HG02571 (cell line): ENCODE measurements at regions not wholly inside any gene's neighbourhood (a gene's known extent, or its start where the extent isn't known, plus 50 kb on each side); places are given as distances from the start of the nearest gene placed in this dataset.
A peak's percentile ranks its signal among the peaks of the same experiment; 100 is the strongest.

Experiments used
- ATAC-seq: cut with Tn5 transposase; IDR thresholded peaks from one replicate; pipeline ENCODE4 v1.9.1; 2021; ENCODE audit warnings: mild to moderate bottlenecking, moderate library complexity; ENCODE audit not compliant: unreplicated experiment

DNA sequence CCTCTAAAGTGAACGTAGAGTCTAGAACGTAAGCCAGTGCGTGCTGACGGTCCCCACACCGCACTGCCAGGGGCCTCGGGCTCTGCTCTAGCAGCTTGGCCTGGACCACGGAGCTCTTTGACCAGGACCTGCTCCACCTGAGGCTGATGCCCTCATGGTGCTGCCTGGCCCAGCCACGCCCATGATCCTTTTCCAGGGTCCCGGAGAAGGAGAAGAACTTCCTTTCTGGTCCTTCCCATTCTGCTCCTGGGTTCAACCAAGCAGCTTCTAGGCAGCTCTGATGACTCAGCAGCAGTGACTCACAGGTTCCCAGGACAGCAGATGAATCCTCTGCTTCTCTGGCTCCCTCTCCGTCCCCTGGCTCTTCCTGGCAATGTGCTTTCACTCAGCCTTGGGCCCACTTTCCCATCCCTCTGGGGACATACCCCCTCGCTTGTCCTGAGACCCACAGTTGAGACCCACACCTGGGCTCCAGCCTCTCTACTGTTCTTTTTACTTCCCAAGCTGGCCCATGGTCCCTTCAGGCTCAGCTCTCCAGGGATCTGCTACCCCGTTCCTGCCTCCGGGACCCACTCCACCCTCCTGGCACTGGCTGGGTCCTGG lies 246.3 kb upstream of the RAB4A start:
- no peak for ATAC-seq

DNA sequence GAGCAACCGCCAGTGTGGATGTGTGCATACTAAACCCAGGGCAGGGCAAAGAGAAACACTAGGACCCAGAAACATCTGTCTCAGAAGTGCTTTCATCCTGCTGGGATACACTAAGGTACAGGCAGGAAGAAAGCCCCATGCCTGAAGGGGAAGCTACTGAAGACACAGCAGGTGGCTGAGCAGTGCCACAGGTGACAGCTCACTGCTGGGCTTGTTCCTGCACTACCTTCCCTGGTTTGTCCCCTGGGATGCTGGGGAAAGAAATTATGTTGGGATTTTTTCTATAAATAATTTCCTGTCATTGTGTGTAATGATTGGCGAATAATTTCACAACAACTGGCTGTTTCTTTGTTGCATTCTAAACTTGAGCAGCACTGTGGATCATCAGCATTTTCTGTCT lies 245.3 kb upstream of the RAB4A start:
- no peak for ATAC-seq

DNA sequence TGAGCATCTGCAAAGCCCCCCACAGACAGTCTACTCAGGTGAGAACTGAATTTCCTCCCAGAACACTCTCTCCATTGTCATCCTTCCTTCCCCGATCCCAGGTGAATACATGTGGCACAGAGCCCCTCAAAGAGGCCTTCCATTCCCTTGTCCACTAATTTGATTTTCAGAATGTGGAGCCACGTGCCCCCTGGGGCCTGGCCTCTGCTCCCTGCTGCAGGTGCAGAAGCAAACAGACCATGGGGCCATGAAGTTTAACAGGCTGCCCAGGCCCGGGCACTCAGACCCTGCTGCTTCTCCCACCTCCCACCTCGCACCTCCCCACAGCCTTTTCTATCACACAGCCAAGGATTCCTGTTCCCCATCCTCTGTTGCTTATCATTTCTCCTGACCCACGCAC lies 243.8 kb upstream of the RAB4A start:
- no peak for ATAC-seq

DNA sequence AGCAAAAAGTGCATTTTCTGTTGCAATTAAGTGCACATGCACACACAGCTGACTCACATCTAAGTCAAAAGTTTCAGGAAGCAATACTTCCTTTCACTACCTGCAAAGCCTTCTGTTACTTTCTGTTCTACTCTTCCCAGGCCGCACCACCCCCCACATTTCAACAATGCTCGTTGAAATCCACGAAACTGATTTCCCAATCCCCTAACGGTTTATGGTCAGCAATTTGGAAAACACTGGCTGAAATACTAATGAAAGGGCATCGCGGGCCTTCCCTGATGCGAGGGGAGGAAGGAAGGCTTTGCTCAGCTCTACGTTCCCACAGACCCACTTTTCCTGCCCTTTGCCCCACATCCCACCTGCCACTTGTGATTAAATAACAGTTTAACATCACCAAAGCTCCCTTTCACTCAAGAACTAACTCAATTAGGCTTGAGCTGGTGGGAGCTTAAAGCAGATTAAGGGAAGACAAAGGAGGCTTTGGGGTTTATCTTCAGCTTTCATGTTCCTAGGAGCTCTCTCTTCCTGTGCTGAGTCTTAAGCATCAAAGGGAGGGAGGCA lies 243.2 kb upstream of the RAB4A start:
- no peak for ATAC-seq

DNA sequence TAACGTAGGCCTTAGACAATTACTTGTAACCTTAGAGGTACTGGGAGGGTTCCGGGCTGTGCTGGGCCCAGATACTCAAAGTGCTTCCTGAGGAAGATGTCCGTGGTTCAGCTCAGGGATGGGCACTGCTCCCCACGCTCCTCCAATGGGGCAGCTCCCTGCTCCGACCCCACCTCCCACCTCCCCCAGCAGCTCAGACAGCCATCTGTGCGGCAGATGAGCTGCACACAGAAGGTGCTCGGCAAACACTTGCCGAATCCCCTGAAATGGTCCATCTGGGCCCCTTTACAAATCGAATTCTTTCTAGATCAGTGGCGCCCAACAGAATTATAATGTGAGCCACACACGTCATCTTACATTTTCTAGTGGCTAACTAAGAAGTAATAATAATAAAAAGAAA lies 242.4 kb upstream of the RAB4A start:
- no peak for ATAC-seq

DNA sequence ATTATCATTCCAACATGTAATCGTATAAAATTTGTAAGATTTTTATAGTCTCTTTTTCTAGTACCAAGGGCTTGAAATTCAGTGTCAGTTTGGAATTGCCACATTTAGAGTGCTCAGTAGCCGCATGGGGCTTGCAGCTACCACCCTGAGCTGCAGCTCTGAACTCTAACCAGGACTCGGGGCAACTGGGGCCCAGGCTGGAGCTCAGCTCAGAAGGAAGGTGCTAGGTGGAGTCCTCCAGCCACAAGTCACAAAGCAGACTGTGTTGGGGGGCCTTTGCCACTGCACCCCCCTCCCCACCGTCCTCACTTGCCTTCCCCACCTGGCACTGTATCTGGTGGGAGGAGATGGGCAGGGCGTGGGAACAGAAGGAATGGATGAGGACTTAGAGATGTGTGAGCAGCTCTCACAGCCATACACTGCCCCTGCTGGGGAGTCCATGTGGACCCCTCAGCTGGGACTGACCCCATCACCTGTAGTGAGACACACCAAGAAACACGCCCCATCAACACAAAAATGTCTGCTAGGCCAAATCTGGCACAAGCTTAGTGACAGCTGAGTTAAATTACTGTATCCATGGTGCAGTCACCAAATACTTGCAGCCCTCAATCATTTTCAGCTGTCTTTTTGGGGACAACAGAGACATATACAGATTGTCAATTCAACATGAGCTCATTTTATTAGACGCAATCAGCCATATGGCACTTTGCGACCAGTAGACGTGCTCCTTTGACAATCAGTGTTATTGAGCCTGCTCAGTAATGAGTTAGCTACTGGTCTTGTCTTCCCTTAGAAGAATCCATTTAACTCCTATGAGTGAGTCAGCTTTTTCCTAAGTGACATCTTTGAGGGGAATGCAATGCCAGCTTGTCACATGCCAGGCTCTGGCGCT lies 241.7 kb upstream of the RAB4A start:
- no peak for ATAC-seq

DNA sequence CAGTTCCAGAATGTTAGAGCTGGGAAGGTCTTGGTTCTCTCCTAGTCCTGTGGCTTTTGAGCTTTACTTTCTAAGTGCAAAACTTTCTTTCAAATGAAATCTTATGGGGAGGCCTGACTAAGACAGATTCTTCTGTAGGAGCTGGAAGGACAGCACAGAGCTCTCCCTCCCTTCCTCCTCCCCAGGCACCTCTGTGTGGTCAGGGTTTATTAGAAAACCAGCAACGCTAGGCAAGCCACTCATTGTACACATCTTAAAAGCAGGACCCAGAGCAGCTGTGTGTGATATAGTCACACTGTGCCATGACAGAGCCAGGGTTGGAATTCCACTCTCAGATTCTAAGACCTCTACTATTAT lies 241.1 kb upstream of the RAB4A start:
- ATAC-seq, result no peak

DNA sequence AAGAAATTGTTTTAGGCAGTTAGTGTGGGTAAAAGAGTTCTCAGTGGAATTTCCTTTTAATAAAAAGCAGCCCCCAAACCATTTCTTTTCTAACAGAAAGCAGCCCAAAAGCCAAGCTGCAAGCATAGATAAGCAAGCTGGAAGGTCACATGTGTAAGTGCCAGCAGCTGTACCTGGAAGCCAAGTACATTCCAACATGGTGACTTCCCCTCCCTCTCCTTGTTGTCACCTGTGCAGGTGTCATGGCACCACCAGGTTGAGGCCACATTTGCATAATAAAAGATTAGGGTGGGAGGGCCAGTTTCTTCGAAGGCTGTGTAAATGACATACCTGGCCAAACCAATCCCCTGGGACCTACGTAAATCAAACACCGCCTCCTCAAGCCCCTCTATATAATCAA lies 240.3 kb upstream of the RAB4A start:
- ATAC-seq, result no peak

DNA sequence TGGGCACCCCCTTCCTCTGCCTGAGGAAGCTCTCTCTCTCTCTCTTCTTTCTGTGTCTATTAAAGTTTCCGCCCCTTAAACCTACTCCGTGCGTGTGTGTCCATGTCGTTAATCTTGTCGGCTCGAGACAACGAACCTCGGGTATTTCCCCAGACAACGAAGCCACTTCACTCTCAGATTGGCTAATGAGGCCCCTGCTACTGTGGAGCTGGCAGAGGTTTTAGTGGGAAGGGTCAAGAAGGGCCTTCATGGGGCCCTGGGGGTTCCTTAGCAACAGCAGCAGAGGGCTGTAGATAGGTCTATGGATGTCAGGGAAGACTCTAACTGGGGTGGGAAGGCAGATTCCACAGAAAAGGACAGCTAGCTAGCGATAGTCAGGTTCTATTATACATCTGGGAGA lies 239.8 kb upstream of the RAB4A start:
- ATAC-seq, result no peak

DNA sequence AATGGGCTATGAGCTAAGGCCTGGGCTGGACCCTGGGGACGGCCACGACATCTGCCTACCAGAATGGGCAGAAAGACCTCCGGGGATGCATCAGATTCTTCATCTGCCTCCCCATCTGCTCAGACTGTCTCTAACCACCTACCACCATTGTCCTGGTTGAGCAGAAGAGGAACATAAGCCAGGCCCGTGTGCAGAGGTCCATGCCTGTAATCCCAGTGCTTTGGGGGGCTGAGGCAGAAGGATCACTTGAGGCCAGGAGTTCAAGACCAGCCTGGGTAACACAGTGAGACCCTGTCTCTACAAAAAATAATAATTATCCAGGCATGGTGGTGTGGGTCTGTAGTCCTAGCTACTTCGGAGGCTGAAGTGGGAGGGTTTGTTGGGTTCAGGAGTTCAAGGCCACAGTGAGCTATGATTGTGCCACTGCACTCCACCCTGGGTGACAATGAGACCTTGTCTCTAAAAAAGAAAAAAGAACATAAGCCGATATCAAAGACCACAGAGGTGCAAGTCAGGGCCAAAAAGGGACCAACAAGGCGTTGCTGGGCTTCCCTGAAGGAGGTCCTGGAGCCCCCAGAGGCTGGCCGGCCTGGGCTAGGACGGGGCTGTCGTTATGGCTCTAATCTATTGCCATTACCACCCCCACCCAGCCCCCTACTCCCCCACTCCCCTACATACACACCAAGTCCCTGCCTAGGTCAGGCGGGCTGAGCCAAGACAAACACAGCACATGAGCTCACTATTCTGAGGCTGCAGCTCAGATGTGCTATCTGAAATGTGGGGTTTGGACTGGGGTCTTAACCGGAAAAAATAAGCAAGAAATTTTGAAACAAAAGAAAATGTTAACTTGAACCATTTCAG lies 239.2 kb upstream of the RAB4A start:
- no peak for ATAC-seq

DNA sequence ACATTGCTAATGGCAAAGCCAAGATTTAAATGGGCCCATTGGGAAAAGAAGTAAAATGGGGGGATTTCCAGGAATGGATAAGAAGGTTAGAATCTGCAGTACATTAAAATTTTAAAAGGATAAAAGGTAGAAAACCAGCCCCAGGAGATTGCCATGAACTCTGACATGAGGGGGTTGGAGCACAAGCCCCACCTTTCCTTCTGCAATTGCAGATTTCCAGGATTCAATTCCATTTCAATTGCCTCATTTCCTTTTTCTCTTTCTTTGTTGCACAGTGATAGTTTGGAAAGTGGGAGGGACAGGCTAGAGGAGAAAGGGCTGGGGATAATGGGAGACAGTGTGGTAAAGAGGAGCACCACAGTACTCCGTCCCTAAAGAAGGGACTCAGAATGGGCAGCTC lies 238.5 kb upstream of the RAB4A start:
- ATAC-seq, result no peak

DNA sequence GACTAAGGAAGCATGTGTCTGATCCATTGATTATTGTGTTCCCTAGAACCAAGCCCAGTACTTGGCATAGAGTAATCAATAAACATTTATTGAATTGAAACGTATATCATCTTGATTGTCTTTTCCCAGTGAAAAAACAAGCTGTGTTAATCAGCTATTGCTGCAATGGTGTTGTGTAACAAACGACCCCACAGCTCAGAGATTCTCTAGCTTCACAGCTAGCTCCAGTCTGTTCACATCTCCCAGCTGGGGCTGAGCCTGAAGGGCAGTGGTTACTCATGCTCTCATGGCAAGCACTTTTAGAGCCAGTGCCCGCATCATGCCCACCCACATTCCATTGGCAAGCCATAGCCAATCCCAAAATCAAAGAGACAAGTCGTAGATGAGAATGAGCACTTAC lies 237.4 kb upstream of the RAB4A start:
- ATAC-seq, result no peak

DNA sequence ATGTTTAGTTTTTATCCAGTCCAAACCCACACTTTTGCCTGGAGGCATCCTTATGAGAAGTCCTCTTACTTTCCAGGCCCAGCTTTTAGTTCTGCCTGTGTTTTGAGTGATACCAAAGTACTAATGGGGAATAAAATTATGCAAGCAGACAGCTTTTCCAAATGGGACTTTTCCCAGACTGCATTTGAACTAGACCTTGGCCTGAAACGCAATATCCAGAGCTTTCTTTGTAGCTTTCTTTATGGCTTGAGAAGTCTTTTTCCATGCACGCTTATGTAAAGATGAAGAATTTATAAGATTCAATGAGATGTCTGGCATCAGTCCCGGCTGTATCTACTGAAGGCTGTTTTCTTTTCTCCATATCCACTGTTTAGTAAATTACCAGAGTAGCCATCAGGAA lies 236.6 kb upstream of the RAB4A start:
- ATAC-seq, result no peak

DNA sequence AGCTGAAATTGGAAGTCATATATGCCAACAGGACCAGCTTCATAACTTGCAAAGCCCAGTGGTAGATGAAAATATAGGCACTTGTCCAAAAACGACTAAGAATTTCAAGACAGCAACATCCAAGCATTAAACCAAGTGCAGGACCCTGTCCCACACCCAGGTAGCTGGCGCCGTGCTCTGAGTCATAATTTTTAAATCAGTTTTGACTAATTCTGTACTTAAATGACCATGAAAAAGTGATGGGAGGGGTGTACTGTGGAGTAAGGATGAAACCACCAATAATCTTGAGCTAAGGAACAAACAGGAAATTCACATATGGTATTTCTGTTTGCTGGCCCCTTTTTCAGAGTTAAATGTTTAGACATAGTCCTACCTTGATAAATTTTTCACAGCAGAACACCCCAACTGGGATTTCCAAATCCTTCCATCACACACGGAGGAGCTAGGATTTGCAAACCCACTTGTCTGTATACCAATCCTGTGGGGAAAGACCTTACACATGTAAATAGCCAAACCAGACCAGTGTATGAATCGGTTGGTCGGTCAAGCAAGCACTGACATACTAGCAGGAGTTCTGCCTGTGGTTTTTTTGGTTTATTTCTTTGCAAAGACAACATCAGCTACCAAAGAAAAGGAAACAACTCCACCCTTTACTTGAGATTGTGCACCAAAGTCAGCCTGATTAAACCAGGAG lies 235.7 kb upstream of the RAB4A start:
- peak; percentile 81 for ATAC-seq

DNA sequence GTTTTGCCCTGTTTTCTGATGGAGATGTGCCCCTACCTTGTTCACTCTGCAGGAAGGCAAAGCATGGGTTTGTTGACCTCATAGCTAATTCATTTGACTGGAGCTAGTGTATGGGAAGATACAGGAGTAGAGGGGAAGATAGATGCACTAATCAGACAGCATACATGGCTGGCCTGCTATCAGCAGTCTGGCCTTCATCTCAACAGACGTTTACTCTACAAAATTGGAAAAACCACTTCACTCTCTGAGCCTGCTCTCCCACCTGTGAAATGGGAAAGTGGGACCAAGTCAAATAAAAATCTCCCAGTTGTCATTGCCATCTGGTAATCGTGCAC lies 235.2 kb upstream of the RAB4A start:
- no peak for ATAC-seq

DNA sequence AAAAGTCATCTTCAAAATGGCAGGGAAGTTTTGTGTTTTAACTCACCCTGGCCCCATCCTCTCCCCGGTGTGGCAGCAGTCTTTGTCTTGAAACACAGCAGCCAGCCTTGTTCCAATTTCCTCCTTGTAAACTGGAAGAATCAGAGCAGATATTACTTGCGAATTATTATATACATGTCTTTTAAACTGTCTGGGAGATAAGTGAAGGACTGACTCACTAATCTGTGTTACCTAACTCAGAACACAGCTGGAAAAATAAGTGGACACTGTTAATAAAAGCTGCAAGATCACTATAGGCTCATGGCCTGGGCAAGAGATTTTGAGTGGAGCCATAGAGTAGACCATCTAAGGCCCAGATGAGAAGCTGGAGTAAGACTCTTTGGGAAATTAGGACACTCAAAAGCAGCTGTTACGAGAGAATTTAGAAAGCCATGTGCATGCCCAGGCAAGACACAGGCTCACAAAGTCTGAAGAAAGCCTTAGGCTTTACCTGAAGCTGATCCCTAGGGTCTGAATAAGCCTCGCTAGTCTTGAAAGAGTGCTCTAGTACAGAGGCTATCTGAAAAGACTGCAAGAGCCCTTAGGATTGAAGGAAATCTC lies 233.0 kb upstream of the RAB4A start:
- ATAC-seq, result no peak

DNA sequence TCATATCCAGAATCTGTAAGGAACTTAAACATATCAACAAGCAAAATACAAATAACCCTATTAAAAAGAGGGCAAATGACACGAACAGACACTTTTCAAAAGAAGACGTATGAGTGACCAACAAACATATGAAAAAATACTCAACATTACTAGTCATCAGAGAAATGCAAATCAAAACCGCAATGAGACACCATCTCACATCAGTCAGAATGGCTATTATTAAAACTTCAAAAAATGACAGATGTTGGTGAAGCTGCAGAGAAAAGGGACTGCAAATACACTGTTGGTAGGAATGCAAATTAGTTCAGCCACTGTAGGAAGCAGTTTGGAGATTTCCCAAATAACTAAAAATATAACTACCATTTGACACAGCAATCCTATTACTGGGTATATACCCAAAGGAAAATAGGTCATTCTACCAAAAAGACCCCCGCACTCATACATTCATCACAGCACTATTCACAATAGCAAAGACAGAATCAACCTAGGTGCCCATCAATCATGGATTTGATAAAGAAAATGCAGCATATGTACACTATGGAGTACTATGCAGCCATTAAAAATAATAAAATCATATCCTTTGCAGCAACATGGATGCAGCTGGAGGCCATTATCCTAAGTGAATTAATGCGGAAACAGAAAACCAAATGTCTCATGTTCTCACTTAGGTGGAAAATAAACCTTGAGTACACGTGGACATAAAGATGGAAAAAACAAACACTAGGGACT lies 230.1 kb upstream of the RAB4A start:
- no peak for ATAC-seq

DNA sequence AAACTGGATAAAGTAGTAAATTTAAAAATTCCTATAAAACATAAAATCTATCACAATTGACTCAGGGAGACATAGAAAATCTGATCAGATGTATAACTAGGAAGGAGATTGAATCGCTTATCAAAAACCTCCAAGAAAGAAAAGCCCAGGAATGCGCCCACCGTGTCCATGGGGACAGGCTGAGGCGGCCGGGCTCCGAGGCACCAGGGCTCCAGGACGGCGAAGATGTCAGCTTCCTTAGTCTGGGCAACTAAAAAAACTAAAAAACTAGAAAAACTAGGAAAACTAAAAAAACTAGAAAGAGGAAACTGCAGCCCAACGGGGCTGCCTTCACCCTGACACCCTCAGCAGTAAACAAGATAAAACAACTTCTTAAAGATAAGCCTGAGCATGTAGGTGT lies 229.0 kb upstream of the RAB4A start:
- no peak for ATAC-seq

DNA sequence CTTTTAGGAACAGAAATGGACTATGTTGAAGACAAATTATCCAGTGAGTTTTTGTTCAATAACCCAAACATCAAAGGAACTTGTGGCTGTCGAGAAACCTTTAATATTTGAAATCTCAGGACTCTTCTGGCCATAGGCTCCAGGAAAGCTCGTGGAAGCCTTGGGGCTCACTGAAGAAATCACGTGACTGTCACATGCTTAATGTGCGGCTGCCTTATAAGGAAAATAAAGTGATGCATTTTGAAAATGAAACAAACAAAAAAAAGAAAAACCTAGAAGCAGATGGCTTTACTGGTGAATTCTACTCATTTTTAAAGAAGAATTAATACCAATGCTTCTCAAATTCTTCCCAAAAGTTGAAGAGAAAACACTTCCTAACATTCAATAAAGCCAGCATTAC lies 228.4 kb upstream of the RAB4A start:
- no peak for ATAC-seq

DNA sequence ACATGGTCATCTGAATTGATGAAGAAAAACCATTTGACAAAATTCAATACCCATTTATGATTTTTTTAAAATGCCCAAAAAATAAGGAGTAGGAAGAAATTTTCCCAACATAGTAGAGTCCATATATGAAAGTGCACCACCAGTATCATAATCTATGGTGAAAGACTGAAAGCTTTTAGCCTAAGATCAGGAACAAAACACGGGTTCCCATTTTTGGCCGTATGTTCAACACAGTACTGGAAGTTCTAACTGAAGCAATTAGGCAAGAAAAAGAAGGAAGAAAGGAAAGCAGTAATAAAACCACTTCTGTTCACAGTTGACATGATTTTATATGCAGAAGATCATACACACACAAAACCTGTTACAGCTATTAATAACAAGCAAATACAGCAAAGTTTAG lies 227.8 kb upstream of the RAB4A start:
- no peak for ATAC-seq
